ENCODE measurements at regions not wholly inside any gene's neighbourhood (a gene's known extent, or its start where the extent isn't known, plus 50 kb on each side); places are given as distances from the start of the nearest gene placed in this dataset.

DNA sequence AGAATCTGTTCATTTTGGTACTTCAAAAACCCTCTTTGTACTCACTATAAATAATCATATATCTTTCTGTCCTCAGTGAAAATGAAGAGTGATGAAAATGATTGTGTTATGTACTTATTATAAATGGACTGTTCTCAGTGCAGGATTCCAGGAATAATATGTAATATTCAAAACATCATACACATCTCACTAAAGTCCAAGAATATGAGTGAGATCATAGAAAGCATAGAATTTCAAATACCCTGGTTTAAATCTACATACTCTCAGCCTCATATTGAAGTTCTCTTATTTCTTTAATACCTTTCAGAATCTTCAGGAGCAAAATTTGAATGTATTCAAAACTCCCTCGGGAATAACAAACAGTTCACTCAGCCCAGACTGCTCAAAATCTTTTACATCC, 868.0 kb downstream of the SLITRK6 start:
- DNase-seq: no peak

DNA sequence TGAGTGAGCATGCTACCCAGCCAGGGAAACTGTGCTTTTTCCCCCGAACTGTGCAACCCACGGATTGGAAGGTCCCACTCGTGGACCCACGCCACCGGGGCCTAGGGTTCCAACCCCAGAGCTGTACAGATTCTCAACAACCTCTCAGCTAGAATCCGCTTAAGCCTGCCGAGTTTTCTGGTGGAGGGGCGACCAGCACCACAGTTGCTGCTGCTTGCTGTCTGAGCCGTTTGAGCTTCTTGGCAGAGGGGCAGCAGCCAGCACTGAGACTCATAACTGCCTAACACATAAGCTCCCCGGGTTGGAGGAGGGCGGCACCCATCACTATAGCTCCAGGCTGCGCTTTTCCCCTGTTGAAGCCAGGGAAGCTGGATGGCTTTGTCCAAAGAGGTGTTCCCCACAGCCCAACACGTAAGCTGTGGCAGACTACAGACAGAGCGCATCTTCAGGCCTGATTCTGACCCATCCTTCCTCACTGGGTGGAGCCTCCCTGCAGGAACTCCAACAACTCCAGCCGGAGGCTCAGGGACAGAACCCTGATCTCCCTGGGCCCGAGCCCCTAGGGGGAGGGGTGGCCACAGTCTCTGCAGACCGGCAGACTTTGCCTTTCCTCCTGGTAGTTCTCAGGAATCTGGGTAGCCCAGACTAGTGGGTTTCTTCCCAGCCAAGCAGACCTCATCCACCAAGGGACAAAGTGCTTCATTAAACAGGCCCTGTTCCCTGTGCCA, 871.6 kb downstream of the SLITRK6 start:
- DNase-seq: no peak

DNA sequence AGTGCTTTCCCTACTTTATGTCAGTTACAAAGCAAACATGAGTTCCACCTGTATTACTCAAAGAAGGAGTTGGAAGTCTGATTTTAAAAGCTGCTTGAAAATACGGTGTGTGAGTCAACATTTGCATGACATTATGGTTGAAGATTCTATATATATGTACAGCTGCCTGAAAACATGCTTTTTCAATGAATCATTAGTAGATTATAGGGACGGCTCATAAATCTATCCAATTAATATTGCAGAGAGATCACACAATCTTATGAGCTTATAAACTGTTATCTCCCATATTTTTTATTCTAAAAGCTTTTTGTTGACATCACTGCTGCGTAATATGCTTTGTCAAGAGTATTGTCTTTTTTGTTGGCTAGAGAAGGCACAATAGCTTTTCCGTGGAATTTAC, 873.8 kb downstream of the SLITRK6 start:
- no peak for DNase-seq

DNA sequence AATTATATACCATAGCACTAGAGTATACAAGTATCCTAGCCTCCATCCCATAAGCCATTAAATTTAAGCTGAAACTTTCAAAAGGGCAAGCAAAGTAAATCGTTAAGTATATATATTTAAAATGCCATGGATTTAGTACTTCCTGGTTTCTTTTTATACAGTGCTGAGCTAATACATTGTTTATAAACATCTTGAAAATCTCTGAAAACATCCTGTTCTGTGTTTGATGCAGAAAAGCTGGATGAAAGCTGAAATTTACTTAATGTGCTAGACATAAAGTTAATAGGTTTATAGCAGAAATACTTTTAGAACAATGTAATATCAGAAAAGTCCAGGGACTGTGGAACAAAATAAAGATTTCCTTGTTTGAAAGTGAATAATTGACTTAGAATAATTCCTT, 875.4 kb downstream of the SLITRK6 start:
- DNase-seq: no peak

GRCh38 chr13:84917252-84917878, 881.9 kb downstream of the SLITRK6 start:
- DNase-seq: no peak

GRCh38 chr13:84912720-84913119, 886.5 kb downstream of the SLITRK6 start:
- DNase-seq: no peak

GRCh38 chr13:84910423-84910822, 888.8 kb downstream of the SLITRK6 start:
- DNase-seq: no peak

DNA sequence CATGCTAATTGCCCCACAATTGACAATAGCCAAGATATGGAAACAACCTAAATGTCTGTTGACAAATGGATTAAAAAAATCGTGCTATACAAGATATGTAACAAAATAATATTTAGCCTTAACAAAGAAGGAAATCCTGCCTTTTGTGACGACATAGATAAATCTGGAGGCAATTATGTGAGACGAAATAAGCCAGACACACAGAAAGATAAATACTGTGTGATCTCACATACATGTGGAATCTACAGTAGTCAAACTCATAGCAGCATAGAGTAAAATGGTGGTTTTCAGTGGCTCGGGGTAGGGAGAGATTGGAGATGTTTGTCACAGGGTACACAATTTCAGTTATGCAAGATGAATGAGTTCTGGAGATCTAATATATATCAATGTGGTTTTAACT, 895.8 kb downstream of the SLITRK6 start:
- no peak for DNase-seq

- DNase-seq: no peak
Observed at GRCh38 chr13:84902243-84902642, 897.0 kb downstream of the SLITRK6 start.

DNA sequence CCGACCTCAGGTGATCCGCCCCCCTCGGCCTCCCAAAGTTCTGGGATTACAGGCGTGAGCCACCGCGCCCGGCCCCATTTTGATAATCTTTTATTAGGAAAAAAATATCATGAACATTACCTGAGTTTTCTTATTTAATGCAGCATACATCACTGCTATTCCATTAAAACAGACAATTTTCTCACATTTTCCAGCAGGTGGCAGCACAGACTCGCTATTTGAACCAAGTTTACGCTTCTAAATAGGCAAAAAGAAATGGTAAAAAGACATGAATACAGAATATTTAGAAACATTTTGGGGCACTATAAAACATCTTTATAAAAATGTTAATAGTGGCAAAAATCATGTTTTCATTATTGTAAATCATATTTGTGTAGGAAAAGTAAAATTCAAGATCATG, 903.1 kb downstream of the SLITRK6 start:
- DNase-seq: no peak

GRCh38 chr13:84894749-84895148, 904.5 kb downstream of the SLITRK6 start:
- DNase-seq: no peak

DNA sequence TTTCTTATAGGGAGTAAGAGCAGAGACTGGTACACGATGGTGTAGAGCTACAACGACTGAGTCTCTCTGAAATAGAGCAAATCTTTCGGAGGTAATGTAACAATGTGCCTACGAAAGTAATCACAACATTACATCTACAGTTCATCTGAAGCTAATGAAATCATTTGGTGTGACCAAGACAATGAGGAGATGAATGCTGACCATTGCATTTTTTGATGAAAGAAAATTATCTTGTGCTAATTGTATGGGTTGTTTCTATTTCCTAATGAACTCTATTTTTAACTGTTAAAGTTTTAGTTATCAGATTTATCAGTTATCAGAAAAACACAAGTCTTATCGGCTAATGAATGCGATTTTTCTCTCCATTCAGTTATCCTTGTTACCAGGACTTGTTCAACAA, 913.4 kb downstream of the SLITRK6 start:
- DNase-seq: no peak

GRCh38 chr13:84873951-84874350, 925.3 kb downstream of the SLITRK6 start:
- no peak for DNase-seq

GRCh38 chr13:84870190-84870589, 929.0 kb downstream of the SLITRK6 start:
- DNase-seq: no peak

GRCh38 chr13:84867246-84867645, 932.0 kb downstream of the SLITRK6 start:
- no peak for DNase-seq

GRCh38 chr13:84865783-84866221, 933.4 kb downstream of the SLITRK6 start:
- DNase-seq: no peak

DNA sequence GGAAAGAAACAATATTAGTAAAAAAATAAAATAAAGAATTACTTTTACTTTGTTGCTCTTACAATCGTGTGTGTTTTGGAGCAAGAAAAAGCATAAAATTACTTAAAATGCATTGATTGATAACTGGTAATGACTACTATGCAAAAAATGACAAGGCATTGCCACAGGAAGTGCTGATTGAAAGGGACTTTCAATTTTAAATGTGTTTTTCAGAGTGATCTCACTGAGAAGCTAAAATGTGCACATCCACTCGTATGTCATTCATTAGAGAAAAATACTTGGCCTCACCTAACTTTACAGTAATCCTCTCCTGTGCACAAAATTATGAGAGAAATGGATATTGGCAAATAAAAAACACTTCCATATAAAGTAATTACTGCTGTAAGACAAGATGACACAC, 934.9 kb downstream of the SLITRK6 start:
- no peak for DNase-seq

- DNase-seq: no peak
Observed at GRCh38 chr13:84847107-84847506, 952.1 kb downstream of the SLITRK6 start.

- DNase-seq: no peak
Observed at GRCh38 chr13:84845907-84846619, 953.2 kb downstream of the SLITRK6 start.

- no peak for DNase-seq
Observed at GRCh38 chr13:84844473-84844872, 954.7 kb downstream of the SLITRK6 start.

DNA sequence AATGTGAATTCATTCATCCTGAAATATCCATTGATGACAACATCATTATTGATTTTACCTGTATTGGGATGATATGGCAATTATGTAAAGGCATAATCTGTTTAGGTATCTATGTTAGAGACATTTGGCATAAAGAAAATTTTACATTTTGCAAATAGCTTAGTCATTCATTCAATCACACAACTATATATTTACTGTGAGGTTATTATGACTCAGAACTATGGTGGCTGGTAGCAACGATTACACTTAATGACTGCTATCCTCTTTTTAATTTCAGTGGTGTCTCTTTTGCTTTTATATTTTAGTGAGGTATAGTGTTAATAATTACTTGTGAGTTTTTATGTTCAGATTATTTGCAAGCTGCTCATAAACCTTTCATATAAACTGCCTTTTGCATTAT, 955.9 kb downstream of the SLITRK6 start:
- DNase-seq: no peak

- no peak for DNase-seq
Observed at GRCh38 chr13:84834201-84834600, 951.9 kb upstream of the SLITRK1 start.

DNA sequence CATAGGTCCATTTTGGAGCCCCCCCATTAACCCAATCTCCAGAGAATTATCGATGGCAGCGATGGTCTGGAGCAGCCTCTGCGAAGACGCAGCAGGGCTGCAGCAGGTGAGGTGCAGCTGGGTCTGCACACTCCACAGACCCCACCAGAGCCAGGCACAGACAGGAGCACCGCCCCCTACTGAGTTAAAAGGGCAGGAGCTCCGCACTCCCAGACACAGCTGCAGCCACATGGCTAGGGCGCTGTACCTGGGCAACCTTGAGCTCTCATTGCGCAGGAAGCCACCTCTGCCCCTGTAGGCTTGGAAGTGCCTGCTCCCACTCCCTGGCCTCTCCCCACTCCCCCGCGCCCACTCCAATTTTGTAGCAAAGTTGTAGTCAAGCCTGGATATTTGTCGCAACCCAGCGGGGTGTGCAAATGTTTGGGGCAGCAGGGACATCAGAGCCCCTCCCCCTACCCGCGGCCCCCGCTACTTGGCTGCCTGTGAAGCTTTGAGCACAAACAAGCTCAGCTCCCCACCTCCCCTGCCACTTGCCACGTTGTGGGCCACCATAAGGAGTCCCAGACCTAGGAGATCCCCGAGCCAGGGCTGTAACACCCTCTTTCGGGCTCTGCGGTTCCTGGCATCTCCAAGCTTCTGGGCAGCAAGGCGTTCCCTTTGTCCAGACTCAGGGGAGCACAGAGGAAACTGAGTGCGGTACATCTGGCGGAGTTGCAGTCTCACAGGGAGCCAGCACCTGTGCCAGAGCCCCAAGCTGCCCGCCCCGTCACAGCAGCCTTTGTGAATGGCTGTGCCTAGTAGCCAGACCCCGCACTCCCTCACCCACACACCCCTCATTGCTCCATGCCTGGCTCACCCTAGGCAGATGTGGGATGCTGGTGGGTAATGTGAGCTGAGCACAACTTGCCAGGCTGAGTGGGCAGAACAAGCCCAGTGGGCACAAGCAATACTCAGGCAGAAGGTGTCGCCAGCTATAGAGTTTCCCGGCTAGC, 949.7 kb upstream of the SLITRK1 start:
- no peak for DNase-seq
